ENCODE measurements at regions not wholly inside any gene's neighbourhood (a gene's known extent, or its start where the extent isn't known, plus 50 kb on each side); places are given as distances from the start of the nearest gene placed in this dataset.

DNA sequence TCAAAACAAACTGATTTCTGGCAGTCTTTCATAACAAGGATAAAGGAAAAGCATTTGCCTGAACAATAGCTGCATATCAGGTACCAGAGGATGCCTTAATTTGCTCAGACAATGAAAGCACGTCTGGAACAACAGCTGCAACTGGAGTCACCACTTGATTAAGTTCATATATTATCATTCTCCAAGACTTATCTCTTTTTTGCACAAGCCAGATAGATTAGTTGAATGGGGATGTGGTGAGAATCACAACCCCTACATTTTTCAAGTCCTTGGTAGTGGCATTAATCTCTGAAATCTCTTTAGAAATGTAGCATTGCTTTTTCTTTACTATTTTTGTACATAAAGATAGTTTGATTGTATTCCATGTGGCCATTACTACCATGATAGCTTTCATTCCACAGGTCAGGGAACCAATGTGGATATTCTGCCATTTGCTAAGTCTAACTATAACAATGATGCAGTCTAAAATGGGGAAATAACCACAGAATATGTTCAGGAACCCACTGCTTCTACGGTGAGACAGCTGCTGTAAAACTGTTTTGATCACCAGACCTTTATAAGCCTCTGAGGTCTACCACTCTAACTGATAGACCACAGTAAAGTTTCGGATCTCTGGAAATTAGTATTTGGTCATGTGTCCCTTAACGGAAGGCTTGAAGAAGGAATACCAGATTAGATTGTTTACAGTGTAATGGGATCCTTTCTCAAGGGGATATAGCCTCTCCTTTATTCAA, 1176.2 kb downstream of the DNAJB9 start:
- no peak for DNase-seq (ENCODE audit: low spot score in 2 of 2)
- TF ChIP-seq, protein P1, sequence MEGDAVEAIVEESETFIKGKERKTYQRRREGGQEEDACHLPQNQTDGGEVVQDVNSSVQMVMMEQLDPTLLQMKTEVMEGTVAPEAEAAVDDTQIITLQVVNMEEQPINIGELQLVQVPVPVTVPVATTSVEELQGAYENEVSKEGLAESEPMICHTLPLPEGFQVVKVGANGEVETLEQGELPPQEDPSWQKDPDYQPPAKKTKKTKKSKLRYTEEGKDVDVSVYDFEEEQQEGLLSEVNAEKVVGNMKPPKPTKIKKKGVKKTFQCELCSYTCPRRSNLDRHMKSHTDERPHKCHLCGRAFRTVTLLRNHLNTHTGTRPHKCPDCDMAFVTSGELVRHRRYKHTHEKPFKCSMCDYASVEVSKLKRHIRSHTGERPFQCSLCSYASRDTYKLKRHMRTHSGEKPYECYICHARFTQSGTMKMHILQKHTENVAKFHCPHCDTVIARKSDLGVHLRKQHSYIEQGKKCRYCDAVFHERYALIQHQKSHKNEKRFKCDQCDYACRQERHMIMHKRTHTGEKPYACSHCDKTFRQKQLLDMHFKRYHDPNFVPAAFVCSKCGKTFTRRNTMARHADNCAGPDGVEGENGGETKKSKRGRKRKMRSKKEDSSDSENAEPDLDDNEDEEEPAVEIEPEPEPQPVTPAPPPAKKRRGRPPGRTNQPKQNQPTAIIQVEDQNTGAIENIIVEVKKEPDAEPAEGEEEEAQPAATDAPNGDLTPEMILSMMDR (IDR thresholded peaks at IDR 0.05): no peak
- Histone ChIP-seq H3K27me3 (no peaks in the 10 kb centered on the region), H3K4me1 (no peaks in the 10 kb centered on the region), H3K9me3 (no peaks in the 10 kb centered on the region), H3K36me3 (no peaks in the 10 kb centered on the region), H3K27ac (no peak overlapping the region), H3K4me3 (no peak overlapping the region)
- intact Hi-C loops (cut with DNase I): no loop called here

DNA sequence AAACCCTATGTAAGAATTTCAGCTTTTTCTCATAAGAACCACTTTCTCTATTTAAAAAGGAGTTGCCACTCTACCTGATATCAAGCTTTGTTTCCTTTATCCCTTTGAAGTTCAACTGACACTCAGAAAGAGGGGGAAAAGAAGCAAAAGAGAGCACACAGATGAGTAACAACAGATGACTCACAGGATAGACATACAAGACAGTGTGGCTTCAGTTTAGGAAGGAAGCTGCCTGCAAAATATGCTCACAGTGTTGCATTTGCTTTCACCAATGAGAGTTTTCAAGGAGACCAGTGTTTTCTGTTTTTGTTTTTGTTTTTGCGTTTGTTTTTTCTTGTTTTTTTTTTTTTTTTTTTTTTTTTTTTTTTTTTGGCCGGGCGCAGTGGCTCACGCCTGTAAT, 1181.6 kb downstream of the DNAJB9 start:
- no peak overlapping the region for H3K27ac ChIP-seq
- intact Hi-C loops (cut with DNase I): no loop called here
- no peaks in the 10 kb centered on the region for H3K36me3 ChIP-seq
- H3K4me3 ChIP-seq: no peak overlapping the region
- TF ChIP-seq, protein P1 (IDR thresholded peaks at IDR 0.05): no peak
- H3K27me3 ChIP-seq: no peaks in the 10 kb centered on the region
- no peaks in the 10 kb centered on the region for H3K4me1 ChIP-seq
- no peak for DNase-seq (ENCODE audit: low spot score in 2 of 2)
- H3K9me3 ChIP-seq: no peaks in the 10 kb centered on the region

DNA sequence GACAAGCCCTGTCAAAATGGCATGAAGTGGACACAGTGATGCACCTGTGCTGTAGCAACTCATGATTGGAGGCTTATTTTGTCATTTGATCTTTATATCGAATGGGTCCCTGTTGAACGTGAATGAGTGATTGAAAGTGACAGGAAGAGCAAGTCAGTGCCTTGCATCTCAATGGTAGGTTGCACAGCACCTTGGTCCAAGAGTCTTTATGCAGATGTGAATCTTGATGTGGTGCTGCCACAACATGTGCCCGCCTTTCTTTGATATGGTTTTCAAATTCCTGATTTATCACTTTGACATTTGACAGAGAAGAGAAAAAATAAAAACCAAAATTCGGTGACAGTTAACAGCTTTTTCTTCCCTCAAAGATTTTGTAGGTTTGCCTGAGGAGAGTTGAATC, 1182.4 kb downstream of the DNAJB9 start:
- H3K27me3 ChIP-seq: no peaks in the 10 kb centered on the region
- TF ChIP-seq, protein P1 (IDR thresholded peaks at IDR 0.05): no peak
- no peaks in the 10 kb centered on the region for H3K36me3 ChIP-seq
- no peaks in the 10 kb centered on the region for H3K9me3 ChIP-seq
- H3K27ac ChIP-seq: no peak overlapping the region
- no peak overlapping the region for H3K4me3 ChIP-seq
- H3K4me1 ChIP-seq: no peaks in the 10 kb centered on the region
- intact Hi-C loops (cut with DNase I): no loop called here
- DNase-seq (ENCODE audit: low spot score in 2 of 2): no peak

DNA sequence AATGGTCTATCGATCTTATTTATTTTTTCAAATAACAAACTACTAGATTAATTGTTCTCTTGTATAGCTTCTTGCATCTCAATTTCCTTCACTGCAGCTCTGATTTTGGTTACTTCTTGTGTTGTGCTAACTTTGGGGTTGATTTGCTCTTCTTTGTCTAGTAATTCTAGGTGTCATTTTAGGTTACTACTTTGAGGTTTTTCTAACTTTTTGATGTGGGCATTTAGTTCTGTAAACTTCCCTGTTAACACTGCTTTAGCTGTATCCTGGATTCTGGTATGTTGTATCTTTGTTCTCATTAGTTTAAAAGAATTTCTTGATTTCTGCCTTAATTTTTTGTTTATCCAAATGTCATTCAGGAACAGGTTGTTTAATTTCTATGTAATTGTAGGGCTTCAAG, 1188.0 kb downstream of the DNAJB9 start:
- Histone ChIP-seq H3K27ac (no peak overlapping the region), H3K36me3 (no peaks in the 10 kb centered on the region), H3K9me3 (no peaks in the 10 kb centered on the region), H3K27me3 (no peaks in the 10 kb centered on the region), H3K4me3 (no peak overlapping the region), H3K4me1 (no peaks in the 10 kb centered on the region)
- intact Hi-C loops (cut with DNase I): no loop called here
- no peak for DNase-seq (ENCODE audit: low spot score in 2 of 2)
- TF ChIP-seq, protein P1 (IDR thresholded peaks at IDR 0.05): no peak

DNA sequence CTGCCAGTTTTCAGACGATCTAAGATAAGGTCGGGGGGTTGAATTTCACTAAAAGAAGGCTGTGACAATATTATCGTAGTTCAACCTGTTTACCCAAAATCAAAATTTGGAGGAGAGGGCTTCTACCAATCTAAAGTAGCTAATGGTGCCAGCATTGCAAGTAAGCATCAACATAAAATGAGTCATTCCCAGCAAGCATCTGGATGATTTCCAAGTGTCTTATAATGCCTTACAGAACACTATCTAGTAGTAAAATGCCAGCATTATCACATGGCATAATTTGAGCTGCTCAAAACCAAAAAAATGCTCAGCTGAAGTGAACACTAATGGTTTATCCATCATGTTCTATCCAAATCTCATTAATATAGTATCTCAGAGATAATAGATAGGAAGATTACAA, 1193.9 kb downstream of the DNAJB9 start:
- Histone ChIP-seq H3K4me3 (no peak overlapping the region), H3K4me1 (no peaks in the 10 kb centered on the region), H3K27ac (no peak overlapping the region), H3K27me3 (no peaks in the 10 kb centered on the region), H3K9me3 (no peaks in the 10 kb centered on the region), H3K36me3 (no peaks in the 10 kb centered on the region)
- TF ChIP-seq, protein P1 (IDR thresholded peaks at IDR 0.05): no peak
- DNase-seq (ENCODE audit: low spot score in 2 of 2): no peak
- intact Hi-C loops (cut with DNase I): no loop called here

DNA sequence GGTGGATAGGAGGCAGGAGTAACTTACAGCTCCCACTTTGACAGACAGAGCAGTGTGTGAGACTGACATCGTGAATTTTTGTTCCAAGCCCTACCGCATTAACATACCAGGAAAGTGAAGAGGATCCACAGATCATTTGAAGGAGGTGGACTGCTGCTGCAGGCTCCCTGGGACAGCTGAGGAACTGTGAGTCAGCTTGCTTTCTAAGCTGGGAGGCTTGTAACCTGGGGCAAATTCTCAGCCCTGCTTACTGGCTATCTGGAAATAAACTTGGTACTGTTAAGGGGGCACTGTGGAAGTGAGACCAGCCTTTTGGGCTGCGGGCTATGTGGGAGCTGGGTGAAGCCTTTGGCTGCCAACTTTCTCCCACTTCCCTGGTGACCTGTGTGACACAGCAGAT, 1202.5 kb downstream of the DNAJB9 start:
- H3K4me1 ChIP-seq: no peaks in the 10 kb centered on the region
- no peak for DNase-seq (ENCODE audit: low spot score in 2 of 2)
- no peak overlapping the region for H3K4me3 ChIP-seq
- TF ChIP-seq, protein P1 (IDR thresholded peaks at IDR 0.05): no peak
- H3K27me3 ChIP-seq: no peaks in the 10 kb centered on the region
- intact Hi-C loops (cut with DNase I): no loop called here
- no peak overlapping the region for H3K27ac ChIP-seq
- H3K9me3 ChIP-seq: no peaks in the 10 kb centered on the region
- H3K36me3 ChIP-seq: no peaks in the 10 kb centered on the region

All from ascending aorta (tissue), 2 donors.